ENCODE measurements at regions not wholly inside any gene's neighbourhood (a gene's known extent, or its start where the extent isn't known, plus 50 kb on each side); places are given as distances from the start of the nearest gene placed in this dataset.

DNA sequence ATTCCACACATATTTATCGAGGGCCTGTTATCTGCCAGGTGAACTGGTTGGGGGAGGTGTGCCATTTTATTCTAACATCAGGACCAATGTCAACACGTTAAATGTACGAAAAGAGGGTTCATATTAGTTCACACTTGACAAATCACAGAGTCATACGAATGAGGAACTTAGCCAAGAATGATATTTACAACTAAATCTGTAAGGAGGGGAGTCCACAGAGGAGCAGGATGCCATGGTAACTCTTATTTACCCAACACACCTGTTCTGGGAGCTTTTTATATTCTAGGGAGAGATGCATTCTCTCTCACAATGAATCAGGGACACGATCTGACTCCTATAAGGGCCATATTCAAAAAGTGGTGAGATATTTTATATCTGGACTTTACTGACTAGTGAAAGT, 144.1 kb downstream of the CDC42EP3 start:
- Mint-ChIP-seq H3K4me1 (ENCODE audit: low read depth) (no peaks in the 10 kb centered on the region), H3K27me3 (ENCODE audit: low read depth) (peaks cover 5% of the 10 kb centered on the region), H3K4me3 (no peak overlapping the region), H3K36me3 (ENCODE audit: insufficient read depth in 2 of 2) (no peaks in the 10 kb centered on the region), H3K9me3 (no peaks in the 10 kb centered on the region), H3K27ac (no peak overlapping the region)
- ATAC-seq (replicated peaks in 1 of 2) (no peak), DNase-seq (no peak)

DNA sequence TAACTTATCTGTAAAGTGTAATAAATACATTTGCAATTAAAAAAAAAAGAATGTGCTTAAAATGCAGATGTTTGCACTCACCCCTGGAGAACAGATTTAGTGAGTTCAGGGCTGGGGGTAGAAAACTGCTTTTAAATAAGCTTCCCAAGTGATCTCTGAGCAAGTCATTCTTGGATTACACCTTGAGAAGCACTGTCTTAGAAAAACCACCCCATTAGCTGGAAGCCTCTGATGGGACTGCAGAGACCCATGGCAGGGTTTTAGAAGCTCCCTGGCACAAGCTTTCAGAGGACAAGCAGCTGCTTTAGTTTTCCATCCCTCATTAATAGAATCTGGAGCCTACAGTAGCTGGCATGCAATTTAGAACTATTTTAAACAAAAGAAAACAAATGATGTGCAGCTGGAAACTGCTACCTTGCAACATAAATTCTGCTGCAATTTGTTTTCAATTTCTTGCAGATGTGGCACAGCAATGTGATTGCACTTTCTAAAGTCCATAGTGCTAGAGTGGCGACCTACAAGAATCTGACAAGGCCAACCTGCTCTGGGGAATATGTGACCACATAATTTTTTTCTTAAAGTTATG, 141.5 kb downstream of the CDC42EP3 start:
- no peak for ATAC-seq (replicated peaks in 1 of 2)
- Mint-ChIP-seq H3K4me1 (ENCODE audit: low read depth) (no peaks in the 10 kb centered on the region), H3K27ac (no peak overlapping the region), H3K36me3 (ENCODE audit: insufficient read depth in 2 of 2) (no peaks in the 10 kb centered on the region), H3K4me3 (no peak overlapping the region), H3K27me3 (ENCODE audit: low read depth) (peaks cover 5% of the 10 kb centered on the region), H3K9me3 (no peaks in the 10 kb centered on the region)
- DNase-seq: no peak

DNA sequence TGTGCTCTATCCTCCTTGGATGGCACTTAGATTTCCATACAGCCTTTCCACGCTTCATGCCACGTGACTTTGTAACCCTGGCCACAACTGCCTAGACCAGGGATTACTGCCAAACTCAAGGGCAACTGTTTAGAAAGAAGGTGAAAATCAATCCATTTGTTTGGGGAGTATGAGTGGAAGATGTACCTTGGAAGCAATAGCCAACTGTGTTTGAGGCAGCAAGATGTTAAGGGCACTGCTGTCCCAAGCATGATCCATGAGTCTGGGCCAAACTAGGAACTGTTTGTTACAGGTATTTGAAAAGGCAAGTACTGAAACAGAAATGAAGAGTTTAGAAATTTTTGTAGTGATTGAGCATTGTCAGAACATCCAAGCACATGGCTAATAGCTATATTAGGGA, 138.9 kb downstream of the CDC42EP3 start:
- H3K9me3 Mint-ChIP-seq: no peaks in the 10 kb centered on the region
- no peaks in the 10 kb centered on the region for H3K36me3 Mint-ChIP-seq (ENCODE audit: insufficient read depth in 2 of 2)
- H3K4me3 Mint-ChIP-seq: no peak overlapping the region
- H3K4me1 Mint-ChIP-seq (ENCODE audit: low read depth): no peaks in the 10 kb centered on the region
- ATAC-seq (replicated peaks in 1 of 2): no peak
- H3K27ac Mint-ChIP-seq: no peak overlapping the region
- no peaks in the 10 kb centered on the region for H3K27me3 Mint-ChIP-seq (ENCODE audit: low read depth)
- DNase-seq: no peak

DNA sequence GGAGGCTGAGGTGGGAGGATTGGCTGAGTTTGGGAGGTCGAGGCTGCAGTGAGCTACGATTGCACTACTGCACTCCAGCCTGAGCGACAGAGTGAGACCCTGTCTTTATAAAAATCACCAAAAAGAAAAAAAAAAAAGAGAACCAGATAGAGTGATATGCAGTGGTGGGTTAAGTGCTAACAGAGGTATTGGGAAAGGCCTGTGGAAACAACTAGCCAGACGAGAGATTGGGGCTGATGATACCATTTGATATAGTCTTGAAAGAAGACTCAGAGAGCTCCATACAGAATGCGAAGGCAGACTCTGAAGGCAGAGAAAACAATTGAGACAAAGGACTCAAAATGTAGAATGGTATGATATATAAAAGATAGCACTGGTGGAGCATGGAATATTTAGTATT, 134.1 kb downstream of the CDC42EP3 start:
- ATAC-seq (replicated peaks in 1 of 2) (no peak), DNase-seq (no peak)
- Mint-ChIP-seq H3K27me3 (ENCODE audit: low read depth) (no peaks in the 10 kb centered on the region), H3K4me3 (no peak overlapping the region), H3K9me3 (no peaks in the 10 kb centered on the region), H3K27ac (no peak overlapping the region), H3K36me3 (ENCODE audit: insufficient read depth in 2 of 2) (no peaks in the 10 kb centered on the region), H3K4me1 (ENCODE audit: low read depth) (no peaks in the 10 kb centered on the region)

DNA sequence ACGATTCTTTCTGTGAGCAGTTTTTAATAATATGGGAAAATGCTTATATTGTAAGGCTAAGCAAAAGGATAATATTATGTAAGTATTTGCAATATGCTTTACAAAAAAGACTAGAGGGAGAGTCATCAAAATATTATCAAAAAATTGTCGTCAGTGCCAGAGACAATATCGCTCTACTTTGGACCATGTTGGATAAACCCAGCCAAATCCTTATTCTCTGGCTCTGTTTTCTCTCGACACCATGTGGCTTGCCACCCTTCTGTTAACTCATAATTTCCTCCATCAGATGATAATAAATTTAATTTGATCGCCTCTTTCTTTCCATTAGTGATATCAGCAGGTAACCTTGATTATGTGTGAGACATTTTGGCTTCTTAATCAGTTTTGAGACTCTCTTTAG, 129.9 kb downstream of the CDC42EP3 start:
- no peak overlapping the region for H3K27ac Mint-ChIP-seq
- DNase-seq (no peak), ATAC-seq (replicated peaks in 1 of 2) (no peak)
- H3K4me1 Mint-ChIP-seq (ENCODE audit: low read depth): no peaks in the 10 kb centered on the region
- H3K4me3 Mint-ChIP-seq: no peak overlapping the region
- H3K36me3 Mint-ChIP-seq (ENCODE audit: insufficient read depth in 2 of 2): no peaks in the 10 kb centered on the region
- H3K9me3 Mint-ChIP-seq: no peaks in the 10 kb centered on the region
- H3K27me3 Mint-ChIP-seq (ENCODE audit: low read depth): no peaks in the 10 kb centered on the region

DNA sequence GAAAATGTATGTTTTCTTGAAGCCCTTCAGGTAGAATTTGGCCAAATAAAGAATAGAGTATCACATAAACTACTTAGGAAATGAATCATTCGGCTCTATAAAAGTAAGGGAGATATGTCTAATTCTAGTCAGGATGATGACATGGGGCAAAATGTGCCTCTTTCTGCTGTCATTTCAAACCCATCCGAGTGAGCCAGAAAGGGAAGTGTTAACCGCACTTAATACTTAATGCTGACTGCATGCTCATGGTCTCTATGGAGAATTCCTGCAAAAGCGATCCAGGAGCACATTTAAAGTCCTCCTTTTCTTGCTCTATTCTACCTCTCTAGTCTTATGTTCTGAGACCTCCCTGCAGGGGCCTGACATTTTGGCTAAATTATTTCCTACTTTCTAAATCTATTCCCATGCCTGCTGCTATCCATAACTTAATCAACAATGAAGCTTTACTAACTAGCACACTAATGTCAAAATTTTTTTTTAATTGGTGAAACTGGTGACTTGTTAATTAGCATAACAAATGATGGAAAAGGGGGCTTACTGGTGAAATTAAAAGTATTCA, 127.4 kb downstream of the CDC42EP3 start:
- DNase-seq (no peak), ATAC-seq (replicated peaks in 1 of 2) (no peak)
- H3K9me3 Mint-ChIP-seq: no peaks in the 10 kb centered on the region
- H3K4me1 Mint-ChIP-seq (ENCODE audit: low read depth): no peaks in the 10 kb centered on the region
- H3K36me3 Mint-ChIP-seq (ENCODE audit: insufficient read depth in 2 of 2): no peaks in the 10 kb centered on the region
- no peak overlapping the region for H3K27ac Mint-ChIP-seq
- H3K27me3 Mint-ChIP-seq (ENCODE audit: low read depth): no peaks in the 10 kb centered on the region
- no peak overlapping the region for H3K4me3 Mint-ChIP-seq

DNA sequence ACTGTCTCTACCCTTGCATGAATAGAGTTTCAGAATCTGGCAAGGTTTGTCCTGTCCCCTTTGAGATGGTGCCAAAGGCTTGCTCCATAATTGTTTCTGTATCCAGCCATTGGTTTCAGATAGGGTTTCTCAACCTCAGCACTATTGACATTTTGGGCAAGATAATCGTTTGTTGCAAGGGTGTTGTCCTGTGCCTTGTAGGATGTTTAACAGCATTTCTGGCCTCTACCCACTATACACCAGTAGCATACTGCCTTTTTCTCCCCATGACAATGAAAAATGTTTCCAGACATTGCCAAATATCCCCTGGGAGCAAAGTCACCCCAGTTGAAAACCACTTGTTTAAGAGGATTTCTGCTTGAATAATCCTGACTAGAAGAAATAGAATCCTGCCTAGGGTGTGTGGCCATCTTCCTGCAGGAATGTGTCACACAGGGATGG, 126.8 kb downstream of the CDC42EP3 start:
- no peaks in the 10 kb centered on the region for H3K36me3 Mint-ChIP-seq (ENCODE audit: insufficient read depth in 2 of 2)
- no peak overlapping the region for H3K4me3 Mint-ChIP-seq
- no peaks in the 10 kb centered on the region for H3K27me3 Mint-ChIP-seq (ENCODE audit: low read depth)
- H3K27ac Mint-ChIP-seq: no peak overlapping the region
- DNase-seq (no peak), ATAC-seq (replicated peaks in 1 of 2) (no peak)
- peaks cover under 1% of the 10 kb centered on the region for H3K4me1 Mint-ChIP-seq (ENCODE audit: low read depth)
- no peaks in the 10 kb centered on the region for H3K9me3 Mint-ChIP-seq

DNA sequence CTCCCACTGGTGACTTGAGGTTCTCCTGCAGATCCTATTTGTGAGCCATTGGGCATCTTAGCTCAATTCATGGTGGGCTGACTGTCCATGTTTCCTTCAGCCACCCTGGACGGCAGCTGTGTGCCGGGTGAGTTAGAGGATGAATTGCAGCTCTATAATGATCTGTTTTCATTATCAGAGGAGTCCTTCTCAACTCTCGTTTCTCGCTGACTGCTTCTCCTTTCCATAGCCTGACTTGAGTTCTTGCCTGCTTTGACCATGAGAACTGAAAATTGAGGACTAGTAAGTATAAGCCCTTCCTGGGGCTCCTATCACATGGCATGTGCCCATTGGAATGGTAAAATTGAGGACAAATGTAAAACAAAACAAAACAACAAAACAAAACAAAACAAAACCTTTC, 121.8 kb downstream of the CDC42EP3 start:
- H3K4me3 Mint-ChIP-seq: no peak overlapping the region
- H3K9me3 Mint-ChIP-seq: no peaks in the 10 kb centered on the region
- DNase-seq: no peak
- H3K4me1 Mint-ChIP-seq (ENCODE audit: low read depth): peaks cover 15% of the 10 kb centered on the region
- ATAC-seq (replicated peaks in 1 of 2): no peak
- H3K27me3 Mint-ChIP-seq (ENCODE audit: low read depth): no peaks in the 10 kb centered on the region
- H3K36me3 Mint-ChIP-seq (ENCODE audit: insufficient read depth in 2 of 2): no peaks in the 10 kb centered on the region
- H3K27ac Mint-ChIP-seq: no peak overlapping the region

DNA sequence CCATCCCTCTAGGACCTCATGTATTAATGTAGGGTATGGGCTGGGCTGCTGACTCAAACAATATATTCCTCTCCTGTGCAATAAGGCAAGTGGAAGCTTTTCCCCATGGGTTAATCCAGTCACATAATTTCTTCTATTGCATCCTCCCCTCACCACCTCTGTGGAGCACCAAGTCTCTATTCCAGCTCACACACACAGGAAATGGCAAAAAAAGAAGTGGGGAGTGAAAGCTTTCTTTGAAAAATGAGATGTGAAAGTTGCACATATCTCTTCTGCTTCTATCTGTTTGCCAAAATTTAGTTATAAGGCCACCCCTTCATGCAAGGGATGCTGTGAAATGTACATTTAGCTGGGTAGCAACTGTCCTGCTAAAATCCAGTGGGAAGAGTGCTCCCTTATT, 121.3 kb downstream of the CDC42EP3 start:
- no peaks in the 10 kb centered on the region for H3K9me3 Mint-ChIP-seq

DNA sequence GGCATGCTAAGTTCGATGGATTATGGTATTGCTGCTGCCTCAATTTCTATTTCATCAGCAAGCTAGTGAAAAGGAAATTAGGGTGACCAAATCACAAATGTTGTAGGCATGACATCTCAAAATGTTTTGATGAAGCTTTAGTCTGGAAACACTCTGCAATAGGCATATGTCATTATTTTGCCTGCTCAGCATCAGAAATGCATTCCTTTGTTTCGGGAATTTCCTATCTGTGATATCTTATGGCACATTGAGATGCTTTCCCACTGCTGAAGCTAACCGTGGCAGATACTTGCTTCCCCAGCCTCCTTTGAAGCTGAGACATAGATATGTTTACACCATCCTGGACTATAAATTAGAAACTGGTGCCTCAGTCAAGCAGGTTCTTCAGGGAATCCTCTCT, 119.7 kb downstream of the CDC42EP3 start:
- Mint-ChIP-seq H3K27ac (no peak overlapping the region), H3K36me3 (ENCODE audit: insufficient read depth in 2 of 2) (no peaks in the 10 kb centered on the region), H3K27me3 (ENCODE audit: low read depth) (no peaks in the 10 kb centered on the region), H3K9me3 (no peaks in the 10 kb centered on the region), H3K4me3 (no peak overlapping the region), H3K4me1 (ENCODE audit: low read depth) (peaks cover 15% of the 10 kb centered on the region)
- no peak for DNase-seq
- no peak for ATAC-seq (replicated peaks in 1 of 2)

More for the DNA sequence above, 121.3 kb downstream of the CDC42EP3 start:
- Mint-ChIP-seq H3K27ac (no peak overlapping the region), H3K36me3 (ENCODE audit: insufficient read depth in 2 of 2) (no peaks in the 10 kb centered on the region), H3K4me1 (ENCODE audit: low read depth) (peaks cover 15% of the 10 kb centered on the region), H3K4me3 (no peak overlapping the region), H3K27me3 (ENCODE audit: low read depth) (no peaks in the 10 kb centered on the region)
- ATAC-seq (replicated peaks in 1 of 2): no peak
- DNase-seq: no peak

DNA sequence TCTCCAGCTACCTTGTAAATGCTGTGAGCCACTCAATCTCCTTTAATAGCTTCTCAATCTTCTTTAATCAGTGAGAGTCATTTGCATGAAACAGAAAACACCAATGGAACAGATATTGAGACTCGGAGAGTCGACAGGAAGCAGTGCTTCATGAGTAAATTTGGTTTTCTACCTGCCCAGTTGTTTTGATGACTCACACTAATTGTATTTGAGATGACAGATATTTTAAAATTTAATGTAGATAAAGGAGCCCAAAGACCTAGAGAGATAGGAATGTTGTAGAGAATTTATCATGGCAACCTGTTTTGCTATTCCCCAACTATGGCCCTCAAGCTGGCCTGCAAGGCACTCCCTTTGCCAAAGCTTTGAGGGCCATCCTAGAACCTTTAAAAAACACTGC, 119.1 kb downstream of the CDC42EP3 start:
- H3K36me3 Mint-ChIP-seq (ENCODE audit: insufficient read depth in 2 of 2): no peaks in the 10 kb centered on the region
- H3K27ac Mint-ChIP-seq: no peak overlapping the region
- ATAC-seq (replicated peaks in 1 of 2) (no peak), DNase-seq (no peak)
- H3K4me3 Mint-ChIP-seq: no peak overlapping the region
- H3K9me3 Mint-ChIP-seq: no peaks in the 10 kb centered on the region
- H3K4me1 Mint-ChIP-seq (ENCODE audit: low read depth): peaks cover 15% of the 10 kb centered on the region
- no peaks in the 10 kb centered on the region for H3K27me3 Mint-ChIP-seq (ENCODE audit: low read depth)

DNA sequence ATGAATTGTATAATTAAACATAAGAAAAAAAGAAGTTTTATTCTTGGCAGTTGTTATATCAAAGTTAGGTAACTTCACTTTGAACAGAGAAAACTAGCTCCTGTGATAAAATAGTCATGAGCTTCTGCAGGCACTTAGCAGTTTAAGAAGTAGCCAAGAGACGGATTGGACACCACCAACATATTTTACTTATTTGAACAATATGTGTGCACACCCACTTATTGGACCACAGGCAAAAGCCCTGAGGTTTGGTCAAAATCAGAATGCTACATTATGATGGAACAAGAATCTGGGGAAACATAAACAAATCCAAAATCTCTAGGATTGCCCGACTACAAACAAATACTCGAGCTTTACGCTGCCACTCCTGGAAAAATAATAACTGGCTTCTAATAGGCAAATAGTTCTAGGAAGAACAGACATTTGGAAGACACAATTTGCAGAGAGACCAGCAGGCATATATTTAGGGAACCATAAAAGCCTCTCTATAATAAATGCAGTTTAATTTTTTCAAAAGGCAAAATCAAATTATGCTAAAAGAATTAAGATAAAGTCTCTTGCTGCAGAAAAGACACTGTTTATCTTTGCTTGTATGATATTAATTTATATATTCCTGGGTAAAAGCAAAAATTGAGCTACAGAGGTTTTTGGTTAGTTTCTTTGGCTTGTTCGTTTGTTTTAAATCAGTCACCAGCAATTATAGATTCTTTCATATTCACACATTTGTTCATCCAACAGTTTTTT, 117.9 kb downstream of the CDC42EP3 start:
- H3K4me3 Mint-ChIP-seq: no peak overlapping the region
- H3K4me1 Mint-ChIP-seq (ENCODE audit: low read depth): peaks cover 18% of the 10 kb centered on the region
- no peaks in the 10 kb centered on the region for H3K36me3 Mint-ChIP-seq (ENCODE audit: insufficient read depth in 2 of 2)
- no peaks in the 10 kb centered on the region for H3K27me3 Mint-ChIP-seq (ENCODE audit: low read depth)
- ATAC-seq (replicated peaks in 1 of 2) (no peak), DNase-seq (no peak)
- H3K27ac Mint-ChIP-seq: no peak overlapping the region
- H3K9me3 Mint-ChIP-seq: no peaks in the 10 kb centered on the region

DNA sequence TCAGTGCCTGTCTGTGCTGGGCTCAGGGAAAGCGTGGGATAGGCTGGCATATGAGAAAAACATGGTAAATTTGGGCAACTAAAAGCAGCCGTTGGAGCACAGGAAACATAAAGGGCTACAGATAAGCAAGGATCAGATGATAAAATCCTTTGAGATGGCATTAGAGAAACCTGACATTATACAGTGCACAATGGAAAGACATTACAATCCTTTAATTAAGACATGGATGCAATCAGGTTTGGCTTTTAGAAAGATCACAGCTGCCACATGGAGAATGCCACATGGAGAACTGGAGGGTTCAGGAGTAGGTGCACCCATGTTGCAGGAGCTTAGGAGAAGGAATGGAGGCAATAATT, 117.3 kb downstream of the CDC42EP3 start:
- Mint-ChIP-seq H3K27ac (no peak overlapping the region), H3K4me3 (no peak overlapping the region), H3K27me3 (ENCODE audit: low read depth) (no peaks in the 10 kb centered on the region), H3K9me3 (no peaks in the 10 kb centered on the region), H3K4me1 (ENCODE audit: low read depth) (peaks cover 21% of the 10 kb centered on the region), H3K36me3 (ENCODE audit: insufficient read depth in 2 of 2) (no peaks in the 10 kb centered on the region)
- no peak for DNase-seq
- no peak for ATAC-seq (replicated peaks in 1 of 2)

DNA sequence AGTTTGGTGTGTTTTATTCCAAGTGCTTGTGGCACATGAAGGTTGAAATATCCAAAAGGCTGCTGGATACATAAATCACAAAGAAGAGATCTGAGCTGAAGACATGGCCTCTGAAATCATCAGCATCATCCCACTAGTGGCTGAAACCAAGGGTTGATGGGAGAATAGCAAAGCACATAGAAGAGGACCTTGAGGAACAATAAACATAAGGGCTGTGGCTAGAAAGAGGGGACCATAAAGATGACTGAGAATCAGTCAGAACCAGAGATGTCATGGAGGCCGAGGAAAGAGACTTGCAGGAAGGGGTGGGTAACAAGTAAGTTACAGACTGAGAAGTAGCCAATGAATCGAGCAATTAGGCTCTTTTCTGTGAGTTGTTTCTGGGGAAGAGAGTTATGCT, 116.8 kb downstream of the CDC42EP3 start:
- H3K36me3 Mint-ChIP-seq (ENCODE audit: insufficient read depth in 2 of 2): no peaks in the 10 kb centered on the region
- no peak overlapping the region for H3K4me3 Mint-ChIP-seq
- DNase-seq: no peak
- no peaks in the 10 kb centered on the region for H3K9me3 Mint-ChIP-seq
- ATAC-seq (replicated peaks in 1 of 2): peak; percentile 65 to 80
- H3K27ac Mint-ChIP-seq: no peak overlapping the region
- H3K27me3 Mint-ChIP-seq (ENCODE audit: low read depth): no peaks in the 10 kb centered on the region
- peaks cover 20% of the 10 kb centered on the region for H3K4me1 Mint-ChIP-seq (ENCODE audit: low read depth)
